Upper lobe of left lung (tissue), 4 donors: ENCODE measurements at regions not wholly inside any gene's neighbourhood (a gene's known extent, or its start where the extent isn't known, plus 50 kb on each side); places are given as distances from the start of the nearest gene placed in this dataset.

Source experiments
- CTCF ChIP-seq, 6 experiments: fragments of 450-650 bp in 4 of 6; fragments of 200-600 bp in 2 of 6; sonication (generic) in 2 of 6; IDR thresholded peaks; one replicate each; pipeline ENCODE4 v1.5.1; 2016 to 2019; ENCODE audit warnings: antibody characterized with exemption in 6 of 6
- EP300 ChIP-seq, 4 donors: sonication (generic); formaldehyde crosslinking; IDR thresholded peaks; one replicate each; pipeline ENCODE4 v1.5.1; 2017; ENCODE audit warnings: antibody characterized with exemption in 4 of 4, control low read depth in 2 of 4
- POLR2A ChIP-seq, 4 donors: fragments of 450-650 bp; IDR thresholded peaks; one replicate each; pipeline ENCODE4 v1.5.1; 2016 to 2017; ENCODE audit warnings: antibody characterized with exemption in 4 of 4, mild to moderate bottlenecking in 2 of 4
- POLR2AphosphoS5 ChIP-seq, 2 donors: sonication (generic); formaldehyde crosslinking; IDR thresholded peaks; one replicate each; pipeline ENCODE4 v1.5.1; 2017; ENCODE audit warnings: antibody characterized with exemption in 2 of 2

DNA sequence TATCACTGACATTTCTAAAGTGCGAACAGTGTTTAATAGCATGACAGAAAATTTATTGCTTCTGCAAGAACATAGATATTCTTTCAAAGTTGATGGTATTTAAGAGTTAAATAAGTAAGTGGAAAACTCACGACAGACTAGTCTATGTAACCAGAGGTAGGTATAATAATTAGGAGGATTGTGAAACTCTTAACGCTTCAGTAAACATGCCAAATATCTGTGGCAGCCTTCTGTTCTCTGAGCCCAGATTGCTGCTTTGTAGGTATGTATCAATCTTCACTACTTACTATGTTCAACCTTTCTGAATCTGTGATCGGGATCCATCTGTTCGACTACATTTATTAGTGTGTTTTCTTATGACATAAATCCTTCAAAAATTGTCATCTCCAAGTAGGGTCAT is 53.6 kb upstream of the SPANXB1 start:
- TF ChIP-seq CTCF (IDR thresholded peaks at IDR 0.05), result no peak
- no peak for TF ChIP-seq POLR2A (IDR thresholded peaks at IDR 0.05)
- TF ChIP-seq POLR2AphosphoS5 (IDR thresholded peaks at IDR 0.05), result no peak
- TF ChIP-seq EP300 (IDR thresholded peaks at IDR 0.05), result no peak
